PC-3 (cell line): ENCODE measurements at regions not wholly inside any gene's neighbourhood (a gene's known extent, or its start where the extent isn't known, plus 50 kb on each side); places are given as distances from the start of the nearest gene placed in this dataset.

Experiments
- ATAC-seq: fragments of 200-7000 bp; cut with Tn5 transposase; 2 replicates; pipeline ENCODE4 v1.9.1; 2020; ENCODE audit warnings: mild to moderate bottlenecking, moderate library complexity
- BruUV-seq: library from RNA; stranded (reverse); fragments of 400-500 nt; replicated peaks from 2 replicates; lab custom pipeline; 2021; lab: Mats Ljungman, UMichigan
- CTCF ChIA-PET: fragments of 300-600 bp; sonication (Branson Sonifier 250); formaldehyde crosslinking; loops from one replicate; lab custom pipeline; 2022; ENCODE audit warnings: antibody characterized with exemption; lab: Charles Lee
- POLR2A ChIA-PET: fragments of 300-600 bp; sonication (Branson Sonifier 250); formaldehyde crosslinking; loops from one replicate; lab custom pipeline; 2022; ENCODE audit warnings: antibody characterized with exemption; ENCODE audit not compliant: unreplicated experiment; lab: Charles Lee
- DNase-seq: peaks from one replicate; pipeline ENCODE4 v3.0.0-alpha.2; 2015
- H2AFZ ChIP-seq: fragments of 300-600 bp; sonication (generic); 2 replicates; pipeline ENCODE4 v1.6.0; 2016; ENCODE audit warnings: antibody characterized with exemption, low read length
- H3F3A ChIP-seq: fragments of 300-600 bp; sonication (generic); one replicate; pipeline ENCODE4 v1.6.0; 2017; ENCODE audit warnings: antibody characterized with exemption, low read length, control low read depth, mild to moderate bottlenecking; ENCODE audit not compliant: unreplicated experiment
- H3K27ac ChIP-seq: fragments of 300-600 bp; sonication (generic); 2 replicates; pipeline ENCODE4 v1.5.1; 2016; ENCODE audit warnings: mild to moderate bottlenecking, low read length
- H3K27me3 ChIP-seq: fragments of 300-600 bp; sonication (generic); 2 replicates; pipeline ENCODE4 v1.6.1; 2016; ENCODE audit warnings: low read length, mixed read lengths
- H3K36me3 ChIP-seq: fragments of 300-600 bp; sonication (generic); 2 replicates; pipeline ENCODE4 v1.6.1; 2016; ENCODE audit warnings: low read depth, mixed run types, low read length, mixed read lengths
- H3K4me1 ChIP-seq: fragments of 300-600 bp; sonication (generic); 2 replicates; pipeline ENCODE4 v1.5.1; 2016; ENCODE audit warnings: low read length; ENCODE audit not compliant: insufficient read depth
- H3K4me2 ChIP-seq: fragments of 300-600 bp; sonication (generic); 2 replicates; pipeline ENCODE4 v1.6.0; 2016; ENCODE audit warnings: low read length
- H3K4me3 ChIP-seq: fragments of 300-600 bp; sonication (generic); 2 replicates; pipeline ENCODE4 v1.5.1; 2016; ENCODE audit warnings: mild to moderate bottlenecking, low read length, mixed read lengths
- H3K79me2 ChIP-seq: fragments of 300-600 bp; sonication (generic); 2 replicates; pipeline ENCODE4 v1.6.1; 2017; ENCODE audit warnings: low read length, mixed read lengths
- H3K9ac ChIP-seq: fragments of 300-600 bp; sonication (generic); 2 replicates; pipeline ENCODE4 v1.6.0; 2016; ENCODE audit warnings: mild to moderate bottlenecking, low read length
- H3K9me2 ChIP-seq: fragments of 300-600 bp; sonication (generic); replicated peaks from 2 replicates; pipeline ENCODE4 v1.6.1; 2016; ENCODE audit warnings: mixed run types, low read length, mixed read lengths
- H3K9me3 ChIP-seq: fragments of 300-600 bp; sonication (generic); 2 replicates; pipeline ENCODE4 v1.6.1; 2016; ENCODE audit warnings: low read length, mixed read lengths
- H4K20me1 ChIP-seq: fragments of 300-600 bp; sonication (generic); 2 replicates; pipeline ENCODE4 v1.6.1; 2016; ENCODE audit warnings: low read length, mixed read lengths
- EZH2 ChIP-seq: fragments of 300-600 bp; sonication (generic); IDR thresholded peaks from one replicate; pipeline ENCODE4 v1.6.1; 2017; ENCODE audit warnings: antibody characterized with exemption, mild to moderate bottlenecking, low read length; ENCODE audit not compliant: unreplicated experiment
- EZH2phosphoT487 ChIP-seq: fragments of 300-600 bp; sonication (generic); IDR thresholded peaks from 2 replicates; pipeline ENCODE4 v1.6.1; 2018; ENCODE audit warnings: mild to moderate bottlenecking, antibody characterized with exemption, low read length, borderline replicate concordance
- intact Hi-C: fragments of 100-400 bp; cut with micrococcal nuclease; formaldehyde crosslinking; loops from 2 replicates; pipeline ENCODE4 v1.9.0; 2023
- TF ChIP-seq, protein P1 (sequence below): fragments of 300-600 bp; sonication (generic); conservative IDR thresholded peaks from 2 replicates; pipeline ENCODE4 v1.5.1; 2017; ENCODE audit warnings: antibody characterized with exemption, low read depth, mild to moderate bottlenecking, low read length

- DNase-seq: no peak
- Histone ChIP-seq H4K20me1 (no peaks in the 10 kb centered on the region), H3K27ac (no peak overlapping the region), H3K9me2 (no peaks in the 10 kb centered on the region), H2AFZ (no peak overlapping the region), H3K36me3 (no peaks in the 10 kb centered on the region), H3K27me3 (no peaks in the 10 kb centered on the region), H3K9ac (no peak overlapping the region), H3K4me3 (no peak overlapping the region), H3F3A (no peaks in the 10 kb centered on the region), H3K9me3 (no peaks in the 10 kb centered on the region), H3K4me1 (no peaks in the 10 kb centered on the region), H3K79me2 (no peaks in the 10 kb centered on the region), H3K4me2 (no peak overlapping the region)
- intact Hi-C loops: no loop called here
- ChIA-PET POLR2A (no interaction called here), CTCF (no interaction called here)
- no peak for ATAC-seq
- no TSS peak for BruUV-seq
- TF ChIP-seq EZH2phosphoT487 (no peak), EZH2 (no peak)
- TF ChIP-seq, protein P1, sequence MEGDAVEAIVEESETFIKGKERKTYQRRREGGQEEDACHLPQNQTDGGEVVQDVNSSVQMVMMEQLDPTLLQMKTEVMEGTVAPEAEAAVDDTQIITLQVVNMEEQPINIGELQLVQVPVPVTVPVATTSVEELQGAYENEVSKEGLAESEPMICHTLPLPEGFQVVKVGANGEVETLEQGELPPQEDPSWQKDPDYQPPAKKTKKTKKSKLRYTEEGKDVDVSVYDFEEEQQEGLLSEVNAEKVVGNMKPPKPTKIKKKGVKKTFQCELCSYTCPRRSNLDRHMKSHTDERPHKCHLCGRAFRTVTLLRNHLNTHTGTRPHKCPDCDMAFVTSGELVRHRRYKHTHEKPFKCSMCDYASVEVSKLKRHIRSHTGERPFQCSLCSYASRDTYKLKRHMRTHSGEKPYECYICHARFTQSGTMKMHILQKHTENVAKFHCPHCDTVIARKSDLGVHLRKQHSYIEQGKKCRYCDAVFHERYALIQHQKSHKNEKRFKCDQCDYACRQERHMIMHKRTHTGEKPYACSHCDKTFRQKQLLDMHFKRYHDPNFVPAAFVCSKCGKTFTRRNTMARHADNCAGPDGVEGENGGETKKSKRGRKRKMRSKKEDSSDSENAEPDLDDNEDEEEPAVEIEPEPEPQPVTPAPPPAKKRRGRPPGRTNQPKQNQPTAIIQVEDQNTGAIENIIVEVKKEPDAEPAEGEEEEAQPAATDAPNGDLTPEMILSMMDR: no peak
These were observed 496.1 kb downstream of the NFIB start for GRCh38 chr9:13817754-13818278.

GRCh38 chr9:13816837-13817236 lies 497.1 kb downstream of the NFIB start:
- intact Hi-C loops: no loop called here
- peak; percentile 40 for DNase-seq
- Histone ChIP-seq H3K27ac (no peak overlapping the region), H3K27me3 (no peaks in the 10 kb centered on the region), H3K36me3 (no peaks in the 10 kb centered on the region), H3K9me2 (no peaks in the 10 kb centered on the region), H3K9me3 (no peaks in the 10 kb centered on the region), H3K4me3 (no peak overlapping the region), H4K20me1 (no peaks in the 10 kb centered on the region), H3K9ac (no peak overlapping the region), H2AFZ (no peak overlapping the region), H3K4me2 (no peak overlapping the region), H3F3A (no peaks in the 10 kb centered on the region), H3K4me1 (no peaks in the 10 kb centered on the region), H3K79me2 (no peaks in the 10 kb centered on the region)
- no peak for ATAC-seq
- POLR2A ChIA-PET: no interaction called here
- CTCF ChIA-PET: no interaction called here
- TF ChIP-seq, protein P1: no peak
- TF ChIP-seq EZH2phosphoT487 (no peak), EZH2 (no peak)
- BruUV-seq: no TSS peak

- no TSS peak for BruUV-seq
- no peaks in the 10 kb centered on the region for H3K9me2 ChIP-seq
- no peak overlapping the region for H3K9ac ChIP-seq
- H3K9me3 ChIP-seq: no peaks in the 10 kb centered on the region
- no peaks in the 10 kb centered on the region for H3F3A ChIP-seq
- no peaks in the 10 kb centered on the region for H3K36me3 ChIP-seq
- ATAC-seq (no peak), DNase-seq (no peak)
- H3K4me3 ChIP-seq: no peak overlapping the region
- no peak overlapping the region for H3K4me2 ChIP-seq
- no peaks in the 10 kb centered on the region for H3K79me2 ChIP-seq
- intact Hi-C loops: no loop called here
- no peak overlapping the region for H3K27ac ChIP-seq
- TF ChIP-seq EZH2: no peak
- no peak for TF ChIP-seq EZH2phosphoT487
- TF ChIP-seq, protein P1: no peak
- ChIA-PET CTCF (no interaction called here), POLR2A (no interaction called here)
- H3K27me3 ChIP-seq: no peaks in the 10 kb centered on the region
- no peaks in the 10 kb centered on the region for H4K20me1 ChIP-seq
- H3K4me1 ChIP-seq: no peaks in the 10 kb centered on the region
- no peak overlapping the region for H2AFZ ChIP-seq
These were observed 499.1 kb downstream of the NFIB start for GRCh38 chr9:13814647-13815400.
